BE2C (cell line): ENCODE measurements at regions not wholly inside any gene's neighbourhood (a gene's known extent, or its start where the extent isn't known, plus 50 kb on each side); places are given as distances from the start of the nearest gene placed in this dataset.
A peak's percentile ranks its signal among the peaks of the same experiment; 100 is the strongest.
"Not testable (repeated sequence)": the region's sequence is repeated elsewhere in the genome, so short reads cannot be mapped to it uniquely, and the experiment has no call there.

Source experiments
- DNase-seq: peaks from one replicate; pipeline ENCODE4 v3.0.0-alpha.2; 2020
- H3K27me3 ChIP-seq: fragments of 250-450 bp; sonication (Bioruptor Pico); 2 replicates; pipeline ENCODE4 v1.5.1; 2020; ENCODE audit warnings: mild to moderate bottlenecking
- H3K36me3 ChIP-seq: fragments of 250-450 bp; sonication (Bioruptor Pico); 2 replicates; pipeline ENCODE4 v1.5.1; 2020; ENCODE audit warnings: mild to moderate bottlenecking
- H3K4me1 ChIP-seq: fragments of 250-450 bp; sonication (Bioruptor Pico); 2 replicates; pipeline ENCODE4 v1.5.1; 2020
- H3K4me3 ChIP-seq: 2 replicates; pipeline ENCODE4 v1.5.1; 2011; ENCODE audit warnings: low read depth, low read length
- H3K9me3 ChIP-seq: fragments of 250-450 bp; sonication (Bioruptor Pico); 2 replicates; pipeline ENCODE4 v1.5.1; 2020

DNA sequence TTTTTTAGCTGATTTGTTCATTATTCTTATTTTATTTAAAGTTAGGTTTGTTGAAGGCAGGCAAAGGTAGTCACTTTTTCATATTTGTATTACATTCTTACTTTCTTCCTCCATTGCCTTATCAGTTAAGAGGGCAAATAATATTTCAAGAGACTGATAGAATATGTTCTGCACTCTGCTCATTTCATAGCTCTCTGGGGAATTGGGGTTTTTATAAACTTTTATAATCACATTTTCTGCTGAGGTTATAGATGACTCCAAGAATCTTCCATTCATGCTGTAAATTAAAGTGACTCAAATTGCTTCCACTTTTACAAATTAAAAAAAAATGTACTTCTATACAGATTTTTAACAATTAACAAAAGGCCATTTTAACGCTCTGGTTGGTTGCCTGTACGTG lies 142.9 kb upstream of the PLGLB2 start:
- not testable (repeated sequence) for DNase-seq, H3K4me3 ChIP-seq, H3K4me1 ChIP-seq

DNA sequence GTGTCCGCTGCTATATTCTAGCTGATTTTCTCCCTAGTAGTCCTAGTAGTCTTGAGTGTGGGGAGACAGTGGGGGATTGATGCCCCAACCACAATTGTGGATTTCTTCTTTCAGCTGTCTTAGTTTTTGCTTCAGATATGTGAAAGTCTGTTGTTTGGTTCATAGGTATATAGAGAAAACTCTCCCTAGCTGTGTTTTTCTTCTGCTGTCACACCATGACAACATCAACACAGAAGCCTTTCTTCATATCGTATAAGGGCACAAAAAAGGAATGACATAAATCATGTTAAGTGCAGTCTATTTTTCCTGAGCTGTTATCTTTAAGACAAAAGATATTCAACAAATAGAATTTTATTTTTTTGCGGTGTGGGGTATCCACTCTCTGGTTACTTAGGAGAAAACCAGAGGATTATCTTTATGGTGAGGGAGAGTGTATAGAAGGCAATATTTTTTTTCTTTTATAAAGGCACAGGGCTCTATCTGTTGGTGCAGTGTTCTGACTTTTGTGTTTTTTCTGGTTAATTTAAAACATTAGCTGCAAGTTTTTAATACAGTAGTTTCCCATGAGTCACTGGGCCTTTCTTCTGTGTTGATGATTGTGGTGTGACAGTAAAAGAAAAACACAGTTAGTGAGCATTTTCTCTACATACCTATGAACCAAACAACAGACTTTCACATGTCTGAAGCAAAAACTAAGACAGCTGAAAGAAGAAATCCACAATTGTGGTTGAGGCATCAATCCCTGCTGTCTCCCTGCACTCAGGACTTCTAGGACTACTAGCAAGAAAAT lies 139.3 kb upstream of the PLGLB2 start:
- not testable (repeated sequence) for H3K27me3 ChIP-seq, H3K9me3 ChIP-seq, H3K36me3 ChIP-seq, DNase-seq, H3K4me3 ChIP-seq, H3K4me1 ChIP-seq

More for the DNA sequence above, 142.9 kb upstream of the PLGLB2 start:
- not testable (repeated sequence) for H3K36me3 ChIP-seq, H3K9me3 ChIP-seq, H3K27me3 ChIP-seq

DNA sequence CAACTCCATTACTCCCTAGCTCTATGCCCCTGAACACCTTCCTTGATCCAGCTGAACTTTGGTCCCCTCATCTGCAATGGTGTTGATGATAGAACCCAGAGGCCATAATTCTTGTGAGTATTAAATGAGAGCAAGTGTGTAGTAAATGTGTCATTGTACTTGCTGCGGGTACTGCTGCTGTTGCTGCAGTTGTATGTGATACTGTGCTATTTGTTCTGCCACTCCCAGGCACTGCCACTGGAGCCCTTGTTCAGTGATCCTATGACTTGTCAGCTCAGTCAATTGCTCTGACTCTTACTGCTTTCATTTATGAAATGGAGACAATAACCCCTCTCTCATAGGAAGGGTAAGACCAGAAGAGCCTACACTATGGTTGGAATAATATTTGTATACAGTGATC lies 136.9 kb upstream of the PLGLB2 start:
- not testable (repeated sequence) for H3K4me1 ChIP-seq, DNase-seq, H3K36me3 ChIP-seq, H3K9me3 ChIP-seq, H3K4me3 ChIP-seq, H3K27me3 ChIP-seq

DNA sequence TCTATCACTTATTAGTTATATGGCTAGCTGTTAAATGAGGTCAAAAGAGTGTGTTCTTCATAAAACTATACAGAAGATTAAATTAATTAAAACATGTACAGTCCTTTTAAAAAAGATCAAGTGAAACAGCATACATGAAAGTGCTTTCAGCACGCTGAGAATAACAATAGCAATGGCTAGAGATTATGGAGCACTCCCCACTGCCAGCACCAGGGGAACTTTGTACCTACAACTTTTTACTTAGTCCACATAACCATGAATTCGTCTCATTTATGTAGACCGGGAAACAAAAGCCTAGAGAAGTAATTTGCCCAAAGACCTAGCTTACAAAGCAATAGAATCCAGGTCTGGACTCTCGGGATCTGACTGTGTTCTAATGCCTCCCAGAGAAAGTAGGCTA lies 136.5 kb upstream of the PLGLB2 start:
- not testable (repeated sequence) for H3K4me1 ChIP-seq, DNase-seq, H3K4me3 ChIP-seq, H3K36me3 ChIP-seq, H3K27me3 ChIP-seq, H3K9me3 ChIP-seq

DNA sequence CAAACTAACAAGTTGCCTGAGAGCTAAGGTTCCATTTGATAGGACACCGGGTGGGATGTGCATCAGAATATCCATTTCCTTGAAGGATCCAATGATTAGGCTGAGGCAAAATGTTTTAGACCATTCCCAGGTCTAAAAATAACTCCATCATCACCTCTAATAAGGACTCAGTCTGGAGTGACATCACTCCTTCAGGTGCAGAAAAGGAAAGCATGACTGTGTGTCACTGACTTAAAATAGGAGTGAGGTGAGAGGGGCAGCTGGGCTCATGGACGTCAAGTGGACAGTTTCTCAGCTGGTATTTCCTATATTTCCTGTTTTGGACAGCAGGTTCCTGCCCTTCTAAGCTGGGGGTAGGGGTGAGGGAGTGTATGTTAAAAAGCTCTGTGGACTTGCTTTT lies 135.9 kb upstream of the PLGLB2 start:
- DNase-seq, H3K9me3 ChIP-seq, H3K36me3 ChIP-seq, H3K4me1 ChIP-seq, H3K4me3 ChIP-seq, H3K27me3 ChIP-seq: not testable (repeated sequence)

DNA sequence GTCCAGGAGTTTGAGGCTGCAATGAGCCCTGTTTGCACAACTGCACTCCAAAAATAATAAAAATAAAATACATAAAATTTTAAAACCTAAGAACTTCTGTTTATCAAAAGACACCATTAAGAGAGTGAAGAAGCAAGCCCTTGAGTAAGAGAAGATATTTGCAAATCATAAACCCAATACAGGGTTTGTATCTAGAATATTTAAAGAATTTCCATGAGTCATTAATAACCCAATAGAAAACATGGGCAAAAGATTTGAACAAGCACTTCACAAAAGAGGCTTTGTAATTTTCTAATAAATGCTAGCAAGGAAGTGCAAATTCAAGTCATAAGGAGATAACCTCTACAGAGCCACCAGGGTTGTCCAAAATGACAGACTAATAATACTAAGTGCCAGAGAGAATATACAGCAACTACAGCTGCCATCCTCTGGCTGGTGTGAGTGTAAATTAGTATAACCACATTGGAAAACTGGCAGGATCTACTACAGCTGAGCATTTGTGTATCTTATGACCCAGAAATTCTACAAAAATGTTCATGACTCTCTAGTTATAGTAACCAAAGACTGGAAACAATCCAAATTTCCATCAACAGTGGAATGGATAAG lies 133.0 kb upstream of the PLGLB2 start:
- not testable (repeated sequence) for DNase-seq, H3K4me1 ChIP-seq, H3K4me3 ChIP-seq, H3K9me3 ChIP-seq, H3K36me3 ChIP-seq, H3K27me3 ChIP-seq

DNA sequence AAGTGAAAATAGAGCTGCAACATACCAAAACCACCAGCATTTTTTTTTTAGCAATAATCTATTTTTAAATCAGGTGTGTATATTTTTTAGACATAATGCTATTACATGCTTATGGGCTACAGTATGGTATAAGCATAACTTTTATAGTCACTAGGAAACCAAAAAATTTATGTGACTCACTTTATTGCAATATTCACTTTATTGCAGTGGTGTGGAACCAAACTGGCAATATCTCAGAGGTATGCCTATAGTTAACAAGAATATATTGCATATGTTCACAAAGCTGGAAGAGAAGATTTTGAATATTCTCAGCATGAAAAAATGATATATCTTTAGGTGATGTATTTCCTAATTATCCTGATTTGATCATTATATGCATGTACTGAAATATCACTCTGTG lies 128.8 kb upstream of the PLGLB2 start:
- not testable (repeated sequence) for H3K36me3 ChIP-seq, H3K4me1 ChIP-seq, H3K4me3 ChIP-seq, H3K9me3 ChIP-seq, H3K27me3 ChIP-seq, DNase-seq

DNA sequence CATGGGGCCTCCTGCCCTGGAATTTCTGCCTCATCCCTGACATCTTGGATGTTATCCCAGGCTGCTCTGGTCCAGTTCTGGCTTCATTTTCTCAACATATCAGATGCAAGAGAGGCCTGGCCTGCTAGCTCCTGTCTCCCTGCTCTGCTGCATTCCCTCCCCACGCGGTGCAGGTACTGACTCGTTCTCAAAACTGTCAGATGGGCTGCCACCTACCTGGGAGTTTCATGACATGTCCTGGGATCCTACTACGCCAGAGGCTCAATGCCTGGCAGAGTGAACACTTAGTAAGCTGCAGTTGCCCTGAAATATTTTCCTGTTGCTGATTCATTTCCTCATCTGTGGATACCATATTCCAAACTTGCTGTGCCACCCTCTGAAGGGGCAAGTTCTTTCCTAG lies 126.7 kb upstream of the PLGLB2 start:
- not testable (repeated sequence) for DNase-seq, H3K4me3 ChIP-seq, H3K9me3 ChIP-seq, H3K36me3 ChIP-seq, H3K4me1 ChIP-seq, H3K27me3 ChIP-seq

DNA sequence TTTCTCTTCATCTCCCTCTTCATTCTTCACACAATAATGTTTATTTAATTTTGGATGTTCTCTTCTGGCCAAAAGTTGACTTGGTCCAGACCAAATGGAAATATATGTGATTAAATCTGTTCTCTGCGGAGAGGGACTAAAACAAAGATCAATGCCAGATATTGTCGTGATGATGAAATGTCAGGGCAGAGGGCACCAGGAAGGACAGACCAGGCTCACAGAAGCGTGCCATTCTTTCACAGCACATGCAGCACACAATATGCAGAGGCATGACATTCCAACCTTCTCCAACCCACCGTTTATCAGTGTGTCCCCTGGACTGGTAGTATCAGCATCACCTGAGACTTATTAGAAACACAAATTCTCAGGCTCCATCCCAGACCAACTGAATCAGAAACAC lies 125.2 kb upstream of the PLGLB2 start:
- H3K27me3 ChIP-seq, H3K4me3 ChIP-seq, H3K36me3 ChIP-seq, DNase-seq, H3K4me1 ChIP-seq, H3K9me3 ChIP-seq: not testable (repeated sequence)

DNA sequence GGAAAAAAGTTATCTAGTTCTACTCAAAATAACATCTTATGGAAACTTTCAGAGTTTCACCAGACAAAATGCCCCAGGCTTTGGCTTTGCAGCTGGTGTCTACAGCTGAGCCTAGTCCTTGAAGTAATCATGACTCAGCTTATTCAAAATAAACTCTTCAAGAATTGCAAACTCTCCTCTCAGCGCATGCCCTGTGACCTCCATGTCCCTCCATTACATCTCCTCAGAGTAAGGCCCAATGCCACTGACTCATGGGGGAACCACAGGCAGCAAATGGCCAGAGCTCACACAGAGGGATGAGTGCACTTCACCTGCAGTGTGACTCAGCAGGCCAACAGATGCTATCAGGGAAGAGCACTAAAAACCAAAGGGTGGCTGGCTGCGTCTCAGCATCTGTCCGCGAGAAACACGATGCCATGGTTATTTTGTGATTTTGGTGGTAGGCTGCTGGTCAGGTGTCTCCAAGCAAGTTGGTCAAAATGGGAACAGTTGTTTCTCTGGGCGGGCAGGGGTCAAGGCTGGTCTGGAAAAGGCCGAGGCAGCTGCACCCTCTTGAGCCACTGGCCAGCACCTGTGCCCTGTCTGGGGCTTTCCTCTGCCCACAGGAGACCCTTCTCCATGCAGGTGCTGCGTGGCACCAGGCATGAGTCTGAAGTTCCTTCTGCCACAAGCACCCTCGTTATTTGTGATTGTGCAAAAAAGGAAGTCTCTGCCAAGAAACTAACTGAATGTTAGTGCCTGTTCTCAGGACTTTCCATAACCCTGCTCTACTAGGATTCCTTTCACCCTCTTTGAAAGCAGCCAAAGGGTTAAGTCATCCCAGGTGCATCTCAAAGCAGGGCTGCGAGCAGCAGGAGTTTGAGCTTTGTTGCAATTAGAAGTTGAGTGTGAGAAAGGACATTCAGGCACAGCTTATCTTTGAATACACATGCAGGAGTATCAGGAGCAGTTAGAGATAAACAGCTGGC lies 118.1 kb upstream of the PLGLB2 start:
- H3K4me1 ChIP-seq, H3K9me3 ChIP-seq, H3K36me3 ChIP-seq, H3K27me3 ChIP-seq, H3K4me3 ChIP-seq: not testable (repeated sequence)
- DNase-seq = peak; percentile 10

DNA sequence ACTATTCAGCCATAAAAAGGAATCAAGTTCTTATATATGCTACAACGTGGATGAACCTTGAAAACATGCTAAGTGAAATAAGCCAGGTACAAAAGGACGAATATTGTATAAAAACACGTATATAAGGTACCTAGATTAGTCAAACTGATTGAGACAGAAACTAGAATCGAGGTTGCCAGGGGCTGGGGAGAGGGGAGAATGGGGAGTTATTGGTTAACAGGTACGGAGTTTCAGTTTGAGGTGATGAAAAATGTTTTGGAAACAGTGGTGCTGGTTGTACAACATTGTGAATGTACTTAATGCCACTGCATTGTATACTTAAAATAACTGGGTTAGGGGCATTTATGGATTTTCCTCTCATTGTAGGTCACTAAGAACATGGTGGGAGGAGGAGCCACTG lies 117.0 kb upstream of the PLGLB2 start:
- H3K27me3 ChIP-seq, DNase-seq: not testable (repeated sequence)

DNA sequence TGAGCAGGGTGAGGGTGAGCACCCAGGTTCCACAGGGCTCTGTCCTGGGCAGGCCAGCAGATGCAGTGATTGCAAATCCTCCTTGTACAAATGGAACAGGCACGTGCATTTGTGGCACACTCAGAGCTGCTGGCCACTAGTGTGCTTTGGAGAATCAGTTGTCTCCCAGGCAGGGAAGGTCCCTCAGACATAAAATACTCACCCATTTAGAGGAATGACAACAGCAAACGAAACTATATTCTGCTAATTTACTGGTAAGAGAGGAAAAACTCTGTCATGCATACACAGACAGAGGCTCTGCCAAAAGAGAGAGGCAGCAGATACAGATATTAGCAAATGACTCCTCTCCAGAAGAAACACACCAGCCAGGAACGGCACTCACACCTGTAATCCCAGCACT lies 116.5 kb upstream of the PLGLB2 start:
- H3K4me3 ChIP-seq, H3K27me3 ChIP-seq, H3K36me3 ChIP-seq, DNase-seq, H3K4me1 ChIP-seq, H3K9me3 ChIP-seq: not testable (repeated sequence)

More for the DNA sequence above, 117.0 kb upstream of the PLGLB2 start:
- not testable (repeated sequence) for H3K4me1 ChIP-seq, H3K4me3 ChIP-seq, H3K36me3 ChIP-seq, H3K9me3 ChIP-seq

DNA sequence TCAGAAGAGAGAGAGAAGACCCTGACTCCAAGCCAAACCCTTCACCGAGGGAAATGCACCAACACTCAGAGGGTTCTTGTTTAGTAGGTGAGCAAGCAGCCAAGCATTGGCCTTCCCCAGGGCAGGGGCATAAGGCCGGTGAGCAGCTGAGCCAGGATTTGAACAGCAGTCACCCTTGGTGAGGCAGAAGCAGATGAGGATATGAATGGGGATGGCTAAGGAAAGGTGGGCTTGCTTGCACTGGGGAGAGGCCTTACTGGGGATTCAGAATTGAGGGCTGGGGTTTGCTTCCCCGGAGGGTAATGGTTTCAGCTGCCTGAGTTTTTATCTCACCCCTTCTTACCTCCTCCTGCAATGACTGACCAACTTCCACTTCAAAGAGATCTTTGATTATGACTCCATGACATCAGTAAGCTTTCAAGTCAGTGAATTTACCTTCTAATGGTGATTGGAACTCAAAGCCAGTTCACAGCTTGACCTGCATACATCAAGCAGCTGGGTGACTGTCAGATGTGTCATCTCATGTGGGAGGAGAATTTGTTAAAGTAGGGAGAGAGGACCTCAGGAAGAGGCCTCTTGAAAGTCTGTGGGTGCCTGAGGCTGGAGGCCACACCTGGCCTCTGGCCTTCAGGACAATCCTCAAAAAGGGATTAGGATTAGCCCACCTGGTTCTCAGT lies 114.5 kb upstream of the PLGLB2 start:
- not testable (repeated sequence) for DNase-seq, H3K4me3 ChIP-seq, H3K4me1 ChIP-seq, H3K9me3 ChIP-seq, H3K27me3 ChIP-seq, H3K36me3 ChIP-seq

DNA sequence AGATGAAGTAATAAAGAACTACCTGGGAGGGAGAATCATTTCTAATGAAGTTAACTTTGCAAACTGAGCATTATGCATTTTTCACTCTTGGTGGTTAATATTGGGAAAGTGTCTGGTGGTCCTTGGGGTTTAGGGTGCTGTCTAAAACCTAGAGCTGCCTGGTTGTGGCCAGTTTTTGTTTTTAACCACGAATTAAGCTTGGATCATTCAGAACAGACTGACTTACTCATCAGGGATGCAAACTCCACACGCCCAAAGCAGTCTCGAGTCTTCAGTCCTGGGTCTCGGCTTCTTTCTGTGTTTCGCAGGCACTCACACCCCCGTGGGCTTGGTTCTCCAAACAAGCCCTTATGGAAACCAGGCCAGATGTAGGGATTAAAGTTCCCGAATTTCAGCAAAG lies 113.8 kb upstream of the PLGLB2 start:
- not testable (repeated sequence) for H3K4me1 ChIP-seq, H3K27me3 ChIP-seq, H3K36me3 ChIP-seq, H3K9me3 ChIP-seq, DNase-seq, H3K4me3 ChIP-seq

DNA sequence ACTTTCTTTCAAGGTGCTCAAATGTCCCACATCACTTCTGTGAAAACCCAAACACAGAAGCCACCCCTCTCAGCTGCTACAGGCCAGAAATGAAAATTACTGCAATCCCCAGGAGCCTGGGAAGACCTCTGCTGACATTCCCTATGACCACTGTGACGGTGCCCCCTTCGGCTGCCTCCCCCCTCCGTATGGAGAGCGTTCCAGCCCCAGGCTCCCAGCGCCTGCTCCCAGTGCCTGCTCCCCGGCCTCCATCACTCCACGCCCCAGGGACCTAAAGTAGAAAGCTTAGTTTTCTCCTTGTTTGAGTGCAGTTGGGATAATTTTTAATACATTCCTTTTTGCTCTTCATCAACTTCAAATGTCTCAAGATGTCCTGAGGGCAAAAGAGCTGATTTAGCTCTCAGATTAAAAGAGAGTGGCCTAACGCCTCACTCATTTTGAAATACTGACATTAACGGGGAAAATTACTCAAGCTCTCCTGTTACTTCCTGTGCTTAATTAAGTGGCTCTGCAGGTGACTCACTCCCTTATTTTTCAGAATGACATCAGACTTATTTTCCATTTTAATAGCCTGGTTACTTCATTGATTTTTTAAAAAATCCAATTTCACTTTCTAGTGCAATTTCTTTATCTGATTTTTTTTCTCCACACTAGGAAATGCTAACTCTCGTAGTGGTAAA lies 112.8 kb upstream of the PLGLB2 start:
- H3K4me1 ChIP-seq, H3K9me3 ChIP-seq, H3K36me3 ChIP-seq, H3K4me3 ChIP-seq, H3K27me3 ChIP-seq: not testable (repeated sequence)
- peak; percentile 44 for DNase-seq
